ENCODE measurements at regions not wholly inside any gene's neighbourhood (a gene's known extent, or its start where the extent isn't known, plus 50 kb on each side); places are given as distances from the start of the nearest gene placed in this dataset.

- no peak for DNase-seq (ENCODE audit: low read depth in 2 of 2)
- TF ChIP-seq CTCF (conservative IDR thresholded peaks at IDR 0.05 in 1 of 2, IDR thresholded peaks at IDR 0.05 in 1 of 2; ENCODE audit: low read depth in 1 of 2, low read length in 2 of 2) (no peak), EZH2 (IDR thresholded peaks at IDR 0.05; ENCODE audit: low read length, missing control alignments) (no peak)
- Histone ChIP-seq H3K9me3 (ENCODE audit: control insufficient read depth, insufficient read depth, low read depth, low read length) (no peaks in the 10 kb centered on the region), H3K79me2 (ENCODE audit: control insufficient read depth, insufficient read depth, low read length) (no peaks in the 10 kb centered on the region), H3K9ac (ENCODE audit: insufficient read depth, low read length) (no peak overlapping the region), H3K27ac (ENCODE audit: insufficient read depth, low read length) (no peak overlapping the region), H2AFZ (ENCODE audit: low read length) (no peak overlapping the region), H3K27me3 (ENCODE audit: control insufficient read depth, insufficient read depth, low read length) (no peaks in the 10 kb centered on the region), H3K36me3 (ENCODE audit: control insufficient read depth, insufficient read depth, low read length) (no peaks in the 10 kb centered on the region), H3K4me2 (ENCODE audit: extremely low read depth, insufficient read depth, low read length) (no peak overlapping the region), H3K4me3 (replicated peaks in 1 of 4; ENCODE audit: control extremely low read depth in 1 of 4, insufficient read depth in 1 of 4, low read depth in 3 of 4, low read length in 4 of 4) (no peak overlapping the region), H3K4me1 (ENCODE audit: control insufficient read depth, extremely low read depth, insufficient read depth, low read length) (peaks cover 2% of the 10 kb centered on the region), H4K20me1 (ENCODE audit: control insufficient read depth, extremely low read depth, insufficient read depth, low read length) (no peaks in the 10 kb centered on the region)
These were observed 89.4 kb downstream of the SNX18 start for GRCh38 chr5:54607006-54607405.

GRCh38 chr5:54603372-54603771 lies 85.8 kb downstream of the SNX18 start:
- Histone ChIP-seq H3K9me3 (ENCODE audit: control insufficient read depth, insufficient read depth, low read depth, low read length) (no peaks in the 10 kb centered on the region), H3K36me3 (ENCODE audit: control insufficient read depth, insufficient read depth, low read length) (no peaks in the 10 kb centered on the region), H3K4me3 (replicated peaks in 1 of 4; ENCODE audit: control extremely low read depth in 1 of 4, insufficient read depth in 1 of 4, low read depth in 3 of 4, low read length in 4 of 4) (no peak overlapping the region), H3K79me2 (ENCODE audit: control insufficient read depth, insufficient read depth, low read length) (no peaks in the 10 kb centered on the region), H2AFZ (ENCODE audit: low read length) (no peak overlapping the region), H3K27ac (ENCODE audit: insufficient read depth, low read length) (no peak overlapping the region), H3K9ac (ENCODE audit: insufficient read depth, low read length) (no peak overlapping the region), H3K27me3 (ENCODE audit: control insufficient read depth, insufficient read depth, low read length) (no peaks in the 10 kb centered on the region), H4K20me1 (ENCODE audit: control insufficient read depth, extremely low read depth, insufficient read depth, low read length) (no peaks in the 10 kb centered on the region), H3K4me2 (ENCODE audit: extremely low read depth, insufficient read depth, low read length) (no peak overlapping the region), H3K4me1 (ENCODE audit: control insufficient read depth, extremely low read depth, insufficient read depth, low read length) (no peaks in the 10 kb centered on the region)
- DNase-seq (ENCODE audit: low read depth in 2 of 2) = peak in 1 of 2 donors; percentile 62
- TF ChIP-seq CTCF (conservative IDR thresholded peaks at IDR 0.05 in 1 of 2, IDR thresholded peaks at IDR 0.05 in 1 of 2; ENCODE audit: low read depth in 1 of 2, low read length in 2 of 2) = no peak
- TF ChIP-seq EZH2 (IDR thresholded peaks at IDR 0.05; ENCODE audit: low read length, missing control alignments) = no peak

GRCh38 chr5:54602475-54602874 lies 84.9 kb downstream of the SNX18 start:
- Histone ChIP-seq H3K79me2 (ENCODE audit: control insufficient read depth, insufficient read depth, low read length) (no peaks in the 10 kb centered on the region), H3K27ac (ENCODE audit: insufficient read depth, low read length) (no peak overlapping the region), H3K4me1 (ENCODE audit: control insufficient read depth, extremely low read depth, insufficient read depth, low read length) (no peaks in the 10 kb centered on the region), H3K4me3 (replicated peaks in 1 of 4; ENCODE audit: control extremely low read depth in 1 of 4, insufficient read depth in 1 of 4, low read depth in 3 of 4, low read length in 4 of 4) (no peak overlapping the region), H2AFZ (ENCODE audit: low read length) (no peak overlapping the region), H3K36me3 (ENCODE audit: control insufficient read depth, insufficient read depth, low read length) (no peaks in the 10 kb centered on the region), H3K9ac (ENCODE audit: insufficient read depth, low read length) (no peak overlapping the region), H4K20me1 (ENCODE audit: control insufficient read depth, extremely low read depth, insufficient read depth, low read length) (no peaks in the 10 kb centered on the region), H3K9me3 (ENCODE audit: control insufficient read depth, insufficient read depth, low read depth, low read length) (no peaks in the 10 kb centered on the region), H3K27me3 (ENCODE audit: control insufficient read depth, insufficient read depth, low read length) (no peaks in the 10 kb centered on the region), H3K4me2 (ENCODE audit: extremely low read depth, insufficient read depth, low read length) (no peak overlapping the region)
- TF ChIP-seq EZH2 (IDR thresholded peaks at IDR 0.05; ENCODE audit: low read length, missing control alignments) = no peak
- no peak for TF ChIP-seq CTCF (conservative IDR thresholded peaks at IDR 0.05 in 1 of 2, IDR thresholded peaks at IDR 0.05 in 1 of 2; ENCODE audit: low read depth in 1 of 2, low read length in 2 of 2)
- no peak for DNase-seq (ENCODE audit: low read depth in 2 of 2)
